Ishikawa (cell line): ENCODE measurements at regions not wholly inside any gene's neighbourhood (a gene's known extent, or its start where the extent isn't known, plus 50 kb on each side); places are given as distances from the start of the nearest gene placed in this dataset.

Experiments used
- CREB1 ChIP-seq: IDR thresholded peaks from 2 replicates; pipeline ENCODE4 v1.6.1; 2012; ENCODE audit warnings: low read depth
- NFIC ChIP-seq: IDR thresholded peaks from 2 replicates; pipeline ENCODE4 v1.6.1; 2012
- RAD21 ChIP-seq: IDR thresholded peaks from 2 replicates; pipeline ENCODE4 v1.6.1; 2012; ENCODE audit warnings: low read depth
- TAF1 ChIP-seq: IDR thresholded peaks from 2 replicates; pipeline ENCODE4 v1.6.1; 2012; ENCODE audit warnings: low read depth, mild to moderate bottlenecking
- TCF12 ChIP-seq: IDR thresholded peaks from 2 replicates; pipeline ENCODE4 v1.6.1; 2012; ENCODE audit warnings: low read depth
- YY1 ChIP-seq: IDR thresholded peaks from 2 replicates; pipeline ENCODE4 v1.6.1; 2012; ENCODE audit warnings: low read depth
- ZBTB7A ChIP-seq: IDR thresholded peaks from 2 replicates; pipeline ENCODE4 v1.6.1; 2012; ENCODE audit warnings: low read depth
- TF ChIP-seq, protein P1 (sequence below): IDR thresholded peaks from 2 replicates; pipeline ENCODE4 v1.6.1; 2012
- TF ChIP-seq, protein P2 (sequence below): IDR thresholded peaks from 2 replicates; pipeline ENCODE4 v1.6.1; 2012; ENCODE audit warnings: low read depth, mild to moderate bottlenecking

DNA sequence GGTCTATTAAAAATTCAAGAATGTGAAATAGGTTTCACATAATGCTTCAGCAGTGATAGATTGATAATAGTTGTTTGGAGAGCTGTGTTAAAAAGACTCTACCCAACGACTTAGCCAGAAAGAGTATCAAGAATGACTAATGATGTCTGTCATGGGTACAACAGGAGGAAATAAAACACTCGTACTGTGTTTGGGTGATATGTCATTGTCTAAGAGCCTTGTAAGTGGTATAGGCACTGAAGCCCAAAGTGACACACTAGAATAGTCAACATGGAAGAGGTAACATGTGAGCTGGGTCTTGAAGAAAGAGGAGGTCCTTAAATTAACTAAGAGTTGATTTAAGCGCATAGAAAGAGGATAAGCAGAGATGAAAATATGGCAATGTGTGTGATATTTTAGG, 471.8 kb upstream of the MAN1A1 start:
- TF ChIP-seq TCF12 (no peak), TAF1 (no peak), RAD21 (no peak), CREB1 (no peak), YY1 (no peak), ZBTB7A (no peak), NFIC (no peak)
- TF ChIP-seq, protein P1, sequence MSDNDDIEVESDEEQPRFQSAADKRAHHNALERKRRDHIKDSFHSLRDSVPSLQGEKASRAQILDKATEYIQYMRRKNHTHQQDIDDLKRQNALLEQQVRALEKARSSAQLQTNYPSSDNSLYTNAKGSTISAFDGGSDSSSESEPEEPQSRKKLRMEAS, result no peak
- TF ChIP-seq, protein P2, sequence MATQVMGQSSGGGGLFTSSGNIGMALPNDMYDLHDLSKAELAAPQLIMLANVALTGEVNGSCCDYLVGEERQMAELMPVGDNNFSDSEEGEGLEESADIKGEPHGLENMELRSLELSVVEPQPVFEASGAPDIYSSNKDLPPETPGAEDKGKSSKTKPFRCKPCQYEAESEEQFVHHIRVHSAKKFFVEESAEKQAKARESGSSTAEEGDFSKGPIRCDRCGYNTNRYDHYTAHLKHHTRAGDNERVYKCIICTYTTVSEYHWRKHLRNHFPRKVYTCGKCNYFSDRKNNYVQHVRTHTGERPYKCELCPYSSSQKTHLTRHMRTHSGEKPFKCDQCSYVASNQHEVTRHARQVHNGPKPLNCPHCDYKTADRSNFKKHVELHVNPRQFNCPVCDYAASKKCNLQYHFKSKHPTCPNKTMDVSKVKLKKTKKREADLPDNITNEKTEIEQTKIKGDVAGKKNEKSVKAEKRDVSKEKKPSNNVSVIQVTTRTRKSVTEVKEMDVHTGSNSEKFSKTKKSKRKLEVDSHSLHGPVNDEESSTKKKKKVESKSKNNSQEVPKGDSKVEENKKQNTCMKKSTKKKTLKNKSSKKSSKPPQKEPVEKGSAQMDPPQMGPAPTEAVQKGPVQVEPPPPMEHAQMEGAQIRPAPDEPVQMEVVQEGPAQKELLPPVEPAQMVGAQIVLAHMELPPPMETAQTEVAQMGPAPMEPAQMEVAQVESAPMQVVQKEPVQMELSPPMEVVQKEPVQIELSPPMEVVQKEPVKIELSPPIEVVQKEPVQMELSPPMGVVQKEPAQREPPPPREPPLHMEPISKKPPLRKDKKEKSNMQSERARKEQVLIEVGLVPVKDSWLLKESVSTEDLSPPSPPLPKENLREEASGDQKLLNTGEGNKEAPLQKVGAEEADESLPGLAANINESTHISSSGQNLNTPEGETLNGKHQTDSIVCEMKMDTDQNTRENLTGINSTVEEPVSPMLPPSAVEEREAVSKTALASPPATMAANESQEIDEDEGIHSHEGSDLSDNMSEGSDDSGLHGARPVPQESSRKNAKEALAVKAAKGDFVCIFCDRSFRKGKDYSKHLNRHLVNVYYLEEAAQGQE, result no peak
